GM21786 (cell line): ENCODE measurements at regions not wholly inside any gene's neighbourhood (a gene's known extent, or its start where the extent isn't known, plus 50 kb on each side); places are given as distances from the start of the nearest gene placed in this dataset.
A peak's percentile ranks its signal among the peaks of the same experiment; 100 is the strongest.
"Not testable (repeated sequence)": the region's sequence is repeated elsewhere in the genome, so short reads cannot be mapped to it uniquely, and the experiment has no call there.

Source experiments
- ATAC-seq: cut with Tn5 transposase; IDR thresholded peaks from one replicate; pipeline ENCODE4 v1.9.1; 2021; ENCODE audit not compliant: unreplicated experiment

DNA sequence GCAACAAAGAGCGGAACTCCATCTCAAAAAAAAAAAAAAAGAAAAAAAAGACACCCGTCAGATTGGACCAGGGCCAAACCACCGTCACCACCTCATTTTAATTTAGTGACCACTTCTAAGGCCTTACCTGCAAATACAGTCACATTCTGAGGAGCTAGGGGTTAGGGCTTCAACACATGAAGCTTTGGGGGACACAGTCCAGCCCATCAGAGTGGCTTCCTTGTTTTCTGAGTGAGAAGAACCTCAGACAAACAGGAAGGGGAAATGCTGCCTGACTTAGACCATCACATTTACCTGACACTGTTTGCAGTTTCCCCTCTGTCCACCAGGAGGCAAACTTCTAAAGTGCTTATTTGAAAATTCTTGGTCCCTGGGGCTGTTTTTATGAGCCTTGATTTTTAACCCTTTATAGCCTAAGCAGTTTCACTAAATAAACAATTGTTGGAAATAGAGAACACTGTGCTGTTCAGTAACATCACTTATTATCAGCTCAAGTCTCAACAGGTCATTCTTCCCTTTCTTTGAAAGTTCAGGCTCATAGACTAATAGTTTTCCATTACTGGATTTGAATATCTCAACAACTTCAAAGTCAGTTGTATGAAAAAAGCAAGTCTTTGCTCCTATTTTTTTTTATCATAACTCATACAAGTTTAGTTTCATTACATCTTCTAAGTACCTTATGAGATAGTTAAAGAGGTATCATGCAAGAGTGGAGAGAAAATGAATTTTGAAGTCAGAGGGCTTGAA is 74.9 kb upstream of the WASF3 start:
- ATAC-seq: peak; percentile 68

- no peak for ATAC-seq
Measured at GRCh38 chr13:26483546-26483945, 73.9 kb upstream of the WASF3 start.

- ATAC-seq: no peak
Measured at GRCh38 chr13:26484196-26484595, 73.3 kb upstream of the WASF3 start.

GRCh38 chr13:26485288-26485687 is 72.2 kb upstream of the WASF3 start:
- ATAC-seq: no peak

- ATAC-seq: no peak
Measured at GRCh38 chr13:26485786-26486185, 71.7 kb upstream of the WASF3 start.

DNA sequence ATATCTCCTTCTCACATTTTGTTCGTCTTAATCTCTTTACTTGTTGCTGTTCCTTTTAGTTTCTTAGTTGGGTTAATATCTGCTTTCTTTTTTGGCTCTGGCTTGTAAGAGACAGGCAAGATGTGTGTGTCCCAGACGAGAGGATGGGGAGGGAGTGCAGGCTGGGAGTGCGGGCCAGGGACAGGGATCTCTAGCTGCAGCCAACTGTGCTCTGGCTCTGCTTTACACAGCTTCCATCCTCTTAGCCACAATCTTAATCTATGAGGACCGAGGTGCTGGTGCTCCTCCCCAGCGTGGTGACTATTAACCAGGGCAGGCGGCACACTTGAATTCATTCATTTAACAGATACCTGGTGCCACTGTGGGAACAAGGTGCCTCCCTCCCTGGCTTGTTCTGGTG is 70.9 kb upstream of the WASF3 start:
- ATAC-seq: no peak

- no peak for ATAC-seq
Measured at GRCh38 chr13:26487781-26488180, 69.7 kb upstream of the WASF3 start.

DNA sequence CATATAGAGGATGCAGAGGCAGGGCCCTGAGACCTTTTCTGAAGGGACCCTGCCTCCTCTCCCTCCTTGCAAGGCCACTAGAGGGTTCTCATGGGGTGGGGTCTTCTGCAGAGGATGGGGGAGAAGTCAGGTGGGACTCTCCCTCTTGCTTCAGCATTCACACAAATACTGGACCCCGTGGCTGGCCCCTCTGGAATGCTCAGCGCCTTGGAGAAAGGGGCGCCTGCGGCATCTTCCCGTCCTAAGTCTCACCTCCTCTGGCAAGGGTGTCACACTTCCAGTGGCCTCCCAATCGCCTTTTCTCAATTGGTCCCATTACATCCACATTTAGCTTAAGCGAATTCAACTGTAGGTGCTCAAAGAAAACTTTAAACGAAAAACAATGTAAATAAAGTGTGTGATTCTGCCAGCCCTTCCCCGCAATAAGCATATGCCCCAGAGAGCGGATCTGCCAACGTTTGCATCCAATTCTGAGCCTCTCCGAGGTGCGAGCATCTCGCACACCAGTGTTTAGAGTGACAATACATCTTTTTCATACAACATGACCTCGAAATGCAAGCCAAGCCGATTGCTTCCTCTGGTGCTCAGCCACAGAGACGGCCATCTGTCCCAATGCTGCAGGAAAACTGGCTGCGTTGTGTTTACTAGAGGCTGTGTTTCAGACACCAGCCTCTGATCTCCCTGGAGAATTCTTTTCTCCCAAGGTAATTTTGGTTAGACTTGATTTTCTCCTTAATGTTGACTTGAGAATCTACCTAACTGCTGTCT is 69.1 kb upstream of the WASF3 start:
- no peak for ATAC-seq

GRCh38 chr13:26492301-26492700 is 65.2 kb upstream of the WASF3 start:
- ATAC-seq: not testable (repeated sequence)

DNA sequence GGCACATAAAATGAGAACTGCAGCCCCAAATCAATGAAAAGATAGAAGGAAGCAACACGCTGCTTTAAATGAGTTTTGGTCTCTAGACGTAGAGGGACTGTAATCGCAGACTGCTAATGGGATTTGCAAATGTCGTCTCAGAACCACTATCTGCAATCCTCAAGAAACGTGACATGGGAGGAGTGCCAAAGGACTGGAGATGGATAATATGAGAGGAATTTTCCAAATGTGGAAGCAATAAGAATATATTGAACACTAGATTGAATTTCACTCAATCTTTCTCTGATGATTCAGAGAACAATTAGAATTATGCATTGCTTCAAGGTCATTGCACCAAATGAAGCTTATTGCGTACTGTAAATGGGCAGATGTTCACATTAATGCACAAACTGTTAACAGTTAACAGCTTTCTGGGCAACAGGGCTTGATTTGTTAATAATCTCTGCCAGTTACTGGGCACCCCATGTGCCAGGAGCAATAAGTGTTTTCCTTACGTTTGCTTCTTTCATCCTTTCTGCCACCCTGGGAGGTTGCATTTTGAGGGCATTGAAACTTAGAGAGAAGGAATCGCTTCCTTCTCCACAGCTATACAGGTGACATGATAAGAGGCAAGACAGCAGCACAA is 62.8 kb upstream of the WASF3 start:
- ATAC-seq: no peak

DNA sequence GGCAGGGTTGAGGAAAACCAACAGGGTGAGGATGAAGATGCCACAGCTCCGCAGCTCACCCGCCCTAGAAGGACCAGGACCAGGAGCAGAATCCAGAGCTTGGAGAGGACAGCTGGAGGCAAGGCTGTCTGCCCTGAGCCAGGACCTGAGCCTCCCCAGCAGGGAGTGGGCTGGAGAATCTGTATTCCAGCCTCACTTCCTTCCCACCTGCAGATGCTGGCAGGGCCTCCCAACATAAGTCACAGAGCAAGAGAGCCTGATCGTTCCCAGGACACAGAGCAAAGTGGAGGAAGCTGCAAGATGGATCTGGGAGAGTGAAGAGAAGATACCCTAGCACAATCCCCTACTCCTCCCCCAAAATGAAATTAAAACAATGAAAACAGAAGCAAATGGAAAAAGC is 61.7 kb upstream of the WASF3 start:
- ATAC-seq: no peak

- no peak for ATAC-seq
Measured at GRCh38 chr13:26497968-26498511, 59.4 kb upstream of the WASF3 start.

GRCh38 chr13:26498656-26499601 is 58.6 kb upstream of the WASF3 start:
- ATAC-seq: no peak

DNA sequence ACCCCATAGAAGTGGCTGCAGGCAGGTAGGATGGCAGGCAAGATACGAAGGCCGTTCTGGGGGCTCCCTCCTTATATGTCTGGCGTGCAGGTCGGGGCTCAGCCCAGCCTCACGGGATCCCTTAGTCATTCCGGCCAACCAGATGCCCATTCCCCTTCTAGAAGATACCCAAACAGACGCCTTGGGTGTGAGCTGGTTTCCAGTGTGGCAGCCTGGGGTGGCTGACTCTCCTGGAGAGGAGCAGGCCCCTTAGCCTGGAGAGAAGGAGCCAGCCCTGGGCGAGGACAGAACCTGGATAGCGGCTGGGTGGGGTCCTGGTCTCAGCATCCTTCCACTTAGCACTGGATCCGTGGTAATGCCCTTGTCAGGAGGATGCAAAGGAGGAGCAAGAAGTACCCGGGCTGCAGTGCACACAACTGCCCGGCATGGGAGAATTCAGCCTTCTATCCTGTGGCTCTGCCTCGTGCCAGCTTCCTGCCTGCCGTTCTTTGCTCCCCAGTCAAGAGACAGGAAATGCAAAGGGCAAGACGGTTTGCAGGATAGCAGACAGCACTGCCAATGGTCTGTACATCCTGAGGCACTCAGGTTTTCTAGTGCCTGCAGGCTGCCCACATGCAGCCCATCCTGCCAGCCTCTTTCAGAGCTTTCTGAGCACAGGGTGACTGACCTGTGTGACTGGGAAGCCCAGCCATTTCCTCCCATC is 56.7 kb upstream of the WASF3 start:
- no peak for ATAC-seq

DNA sequence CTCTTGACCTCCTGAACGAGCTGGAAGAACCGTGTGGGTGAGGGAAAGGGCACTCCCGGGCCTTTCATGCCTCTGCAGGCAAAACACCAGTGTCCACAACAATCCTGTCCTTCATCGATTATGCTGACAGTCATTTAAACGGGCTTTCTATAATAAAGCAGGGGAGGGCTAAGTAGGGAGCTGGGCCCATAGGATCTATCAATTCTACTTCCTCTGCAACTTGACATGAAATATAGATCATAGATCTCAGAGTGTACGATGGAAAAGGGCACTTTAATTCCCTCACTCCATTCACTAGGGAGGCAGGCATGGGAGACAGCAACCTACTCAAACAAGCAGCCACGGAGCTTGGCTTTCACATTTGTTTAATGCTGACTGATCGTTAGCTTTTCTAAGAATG is 55.8 kb upstream of the WASF3 start:
- ATAC-seq: no peak

DNA sequence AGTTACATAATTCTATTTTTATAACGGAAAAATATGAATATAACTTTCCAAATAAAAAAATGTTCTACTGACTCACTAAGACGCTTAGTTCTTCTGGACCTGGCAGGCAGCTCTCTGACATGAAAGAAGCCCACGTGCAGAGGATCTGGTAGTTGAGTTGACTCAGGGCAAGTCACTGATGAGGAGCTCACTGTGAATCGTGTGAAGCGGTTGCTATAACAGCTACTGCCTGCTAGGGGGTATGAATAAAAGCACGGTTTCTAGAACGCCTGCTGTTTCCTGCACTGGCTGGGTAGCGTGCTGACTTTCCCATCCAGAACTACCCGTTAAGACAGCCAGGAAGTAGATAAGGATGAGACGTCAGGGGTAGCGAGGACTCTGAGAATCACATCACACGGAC is 54.7 kb upstream of the WASF3 start:
- no peak for ATAC-seq

DNA sequence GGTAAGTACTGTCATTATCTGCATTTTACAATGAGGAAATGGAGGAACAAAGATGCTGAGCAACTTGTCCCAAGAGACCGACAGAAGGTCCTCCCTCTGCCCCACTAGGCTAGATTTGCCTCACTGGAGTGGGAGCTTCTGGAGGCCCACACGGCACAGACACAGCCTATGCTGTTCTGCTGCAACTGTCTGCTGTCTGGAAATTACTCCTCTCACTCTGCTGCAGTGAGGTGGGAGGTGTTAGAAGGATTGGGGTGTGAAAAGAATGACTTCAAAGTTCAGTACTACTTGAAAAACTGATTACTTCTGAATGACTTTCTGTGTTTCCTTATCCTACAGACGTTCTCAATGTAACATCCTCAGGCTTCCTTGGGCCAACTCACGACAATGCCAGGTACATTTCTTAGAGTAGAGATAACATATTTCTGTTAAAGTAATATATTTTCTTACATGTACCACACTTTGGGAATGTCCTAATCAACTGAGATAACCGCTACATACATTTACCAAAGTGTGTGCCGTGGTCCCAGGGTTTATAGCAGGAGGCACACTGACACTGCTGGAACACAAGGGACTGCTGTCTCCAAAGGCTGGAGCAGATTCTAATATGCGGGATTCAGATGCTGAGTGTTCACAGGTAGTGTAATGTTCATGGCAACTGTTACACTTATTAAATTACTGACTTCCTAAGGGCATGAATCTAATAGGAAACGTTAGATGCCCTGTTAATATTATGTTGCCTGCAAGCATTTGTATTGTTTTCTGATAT is 53.5 kb upstream of the WASF3 start:
- no peak for ATAC-seq
